Adrenal gland (tissue), 9 donors: ENCODE measurements at regions not wholly inside any gene's neighbourhood (a gene's known extent, or its start where the extent isn't known, plus 50 kb on each side); places are given as distances from the start of the nearest gene placed in this dataset.

Experiments used
- DNase-seq, 7 donors: peaks; one replicate each; pipeline ENCODE4 v3.0.0-alpha.2; 2019 to 2020
- H3K27ac ChIP-seq, 5 donors: fragments of 200-600 bp; sonication (generic) in 4 of 5; 1 replicate in 3 of 5; 2 replicates in 2 of 5; pipeline versions ENCODE4 v1.5.1 to v1.8.0; 2016 to 2020; ENCODE audit warnings: mild to moderate bottlenecking in 1 of 5
- H3K27me3 ChIP-seq: fragments of 200-600 bp; 2 replicates; pipeline ENCODE4 v1.8.0; 2021
- H3K36me3 ChIP-seq, 2 donors: fragments of 200-600 bp; replicated peaks in 1 of 2; 1 replicate in 1 of 2; 2 replicates in 1 of 2; pipeline versions ENCODE4 v1.5.1 to v1.8.0; 2018 to 2022
- H3K4me1 ChIP-seq, 2 donors: fragments of 200-600 bp; replicated peaks in 1 of 2; 1 replicate in 1 of 2; 2 replicates in 1 of 2; pipeline versions ENCODE4 v1.5.1 to v1.8.0; 2018 to 2021
- H3K4me3 ChIP-seq, 4 donors: fragments of 200-600 bp; sonication (generic) in 3 of 4; one replicate each; pipeline ENCODE4 v1.5.1; 2016 to 2018
- H3K9me3 ChIP-seq, 3 donors: fragments of 200-600 bp; sonication (generic) in 1 of 3; replicated peaks in 1 of 3; 1 replicate in 2 of 3; 2 replicates in 1 of 3; pipeline versions ENCODE4 v1.5.1 to v1.8.0; 2016 to 2021
- POLR2A ChIP-seq, 2 donors: fragments of 450-650 bp; IDR thresholded peaks; one replicate each; pipeline ENCODE4 v1.6.1; 2017; ENCODE audit warnings: antibody characterized with exemption in 2 of 2, mild to moderate bottlenecking in 2 of 2, moderate library complexity in 1 of 2
- WGBS, 4 donors: extraction: QIAGEN DNeasy Blood & Tissue Kit in 2 of 4; methylation state at CpG; one replicate each; pipeline versions ENCODE4 v1.1.5 to v1.1.7; 2013 to 2017; 5-methylcytosine and 5-hydroxymethylcytosine counted together
- intact Hi-C, 2 donors: fragments of 100-400 bp; cut with DNase I; formaldehyde crosslinking; loops; one replicate each; pipeline versions ENCODE4 v1.14.1 to v1.15.0; 2022 to 2023
- TF ChIP-seq, protein P1 (sequence below), 6 experiments: fragments of 450-650 bp in 4 of 6; fragments of 200-600 bp in 2 of 6; sonication (generic) in 1 of 6; IDR thresholded peaks; 1 replicate in 5 of 6; 2 replicates in 1 of 6; pipeline versions ENCODE4 v1.5.1 to v1.8.0; 2016 to 2021; ENCODE audit warnings: antibody characterized with exemption in 6 of 6, mild to moderate bottlenecking in 2 of 6, moderate library complexity in 1 of 6
- donor health status: healthy with polysubstance abuse.
- donor health status: Bipolar disorder and iron deficiency.
- donor health status: DM: yes; HTN: yes; CAD: no.
- donor health status: DM: no; HTN: no; CAD: no.
- donor health status: DM: no; HTN: no; CAD: no.

DNA sequence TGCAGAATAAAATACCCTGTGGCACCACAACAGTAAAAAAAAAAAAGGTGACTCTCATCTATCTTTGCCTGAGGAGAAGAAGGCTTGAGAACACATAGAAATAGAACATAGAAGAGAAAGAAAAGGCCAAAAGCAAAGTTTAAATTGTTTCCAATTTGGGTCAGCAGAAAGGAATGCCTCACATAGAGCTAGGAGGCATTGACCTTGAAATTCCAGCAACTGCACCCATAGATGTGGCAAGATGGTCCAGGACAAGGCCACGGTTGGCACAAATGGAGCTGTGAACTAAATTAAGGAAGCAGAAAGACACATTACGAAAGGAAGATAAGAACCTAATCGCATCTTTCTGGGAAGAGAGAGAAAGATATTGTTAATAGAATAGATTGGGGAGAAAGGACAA is 588.3 kb downstream of the LMO4 start:
- TF ChIP-seq, protein P1, sequence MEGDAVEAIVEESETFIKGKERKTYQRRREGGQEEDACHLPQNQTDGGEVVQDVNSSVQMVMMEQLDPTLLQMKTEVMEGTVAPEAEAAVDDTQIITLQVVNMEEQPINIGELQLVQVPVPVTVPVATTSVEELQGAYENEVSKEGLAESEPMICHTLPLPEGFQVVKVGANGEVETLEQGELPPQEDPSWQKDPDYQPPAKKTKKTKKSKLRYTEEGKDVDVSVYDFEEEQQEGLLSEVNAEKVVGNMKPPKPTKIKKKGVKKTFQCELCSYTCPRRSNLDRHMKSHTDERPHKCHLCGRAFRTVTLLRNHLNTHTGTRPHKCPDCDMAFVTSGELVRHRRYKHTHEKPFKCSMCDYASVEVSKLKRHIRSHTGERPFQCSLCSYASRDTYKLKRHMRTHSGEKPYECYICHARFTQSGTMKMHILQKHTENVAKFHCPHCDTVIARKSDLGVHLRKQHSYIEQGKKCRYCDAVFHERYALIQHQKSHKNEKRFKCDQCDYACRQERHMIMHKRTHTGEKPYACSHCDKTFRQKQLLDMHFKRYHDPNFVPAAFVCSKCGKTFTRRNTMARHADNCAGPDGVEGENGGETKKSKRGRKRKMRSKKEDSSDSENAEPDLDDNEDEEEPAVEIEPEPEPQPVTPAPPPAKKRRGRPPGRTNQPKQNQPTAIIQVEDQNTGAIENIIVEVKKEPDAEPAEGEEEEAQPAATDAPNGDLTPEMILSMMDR (IDR thresholded peaks at IDR 0.05) = no peak
- TF ChIP-seq POLR2A (IDR thresholded peaks at IDR 0.05) = no peak
- intact Hi-C loops = no loop called here

DNA sequence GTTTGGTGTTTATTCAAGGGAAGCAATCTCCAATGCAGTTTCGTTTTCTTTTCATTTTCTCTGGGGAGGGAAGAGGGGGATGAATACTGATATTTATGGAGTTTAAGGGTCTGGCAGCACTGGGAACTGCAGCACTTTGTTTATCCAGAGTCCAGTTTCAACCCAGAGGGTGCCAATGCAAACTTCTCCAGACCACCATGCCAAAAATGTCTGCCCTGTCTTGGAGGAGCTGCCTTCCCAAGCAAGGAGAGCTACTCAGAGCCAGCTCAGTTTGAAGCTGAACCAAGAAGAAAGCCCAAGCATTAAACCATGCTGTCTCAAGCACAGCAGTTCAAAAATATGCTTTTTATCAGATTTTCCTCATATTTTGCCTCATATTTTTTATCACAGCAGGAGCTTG is 589.7 kb downstream of the LMO4 start:
- intact Hi-C loops = no loop called here
- H3K4me3 ChIP-seq = no peak overlapping the region
- DNase-seq = no peak

More for the DNA sequence above, 588.3 kb downstream of the LMO4 start:
- Histone ChIP-seq H3K4me3 (no peak overlapping the region), H3K27me3 (no peaks in the 10 kb centered on the region), H3K4me1 (no peaks in the 10 kb centered on the region), H3K27ac (no peak overlapping the region), H3K9me3 (peaks cover 0 to 4% (median 0%) of the 10 kb centered on the region in 3 donors), H3K36me3 (no peaks in the 10 kb centered on the region)
- WGBS, 4 donors = 58 to 70% (median 66%) methylated on average over 3 of the region's 3 CpGs
- no peak for DNase-seq

DNA sequence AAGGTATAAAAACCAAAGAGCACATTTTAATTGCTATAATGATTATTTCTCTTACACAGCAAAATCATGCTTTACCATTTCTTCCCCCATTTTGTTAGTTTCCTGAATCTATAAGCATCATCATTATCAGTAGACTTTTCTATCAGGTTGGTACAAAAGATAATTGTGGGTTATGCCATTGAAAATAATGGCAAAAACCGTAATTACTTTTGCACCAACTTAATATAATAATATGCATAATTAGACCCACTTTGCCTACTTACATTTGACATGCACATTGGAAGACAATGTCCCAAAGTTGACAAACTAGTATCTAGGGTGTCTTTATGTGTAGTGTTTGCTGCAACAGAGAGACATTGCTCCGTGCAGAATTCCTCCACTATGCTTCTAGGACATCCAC is 594.2 kb downstream of the LMO4 start:
- intact Hi-C loops = no loop called here
- H3K9me3 ChIP-seq = no peaks in the 10 kb centered on the region
- H3K27ac ChIP-seq = no peak overlapping the region
- H3K36me3 ChIP-seq = no peaks in the 10 kb centered on the region
- no peaks in the 10 kb centered on the region for H3K4me1 ChIP-seq
- 60 to 98% (median 80%) methylated on average over 2 of the region's 2 CpGs for WGBS, 4 donors
- H3K27me3 ChIP-seq = no peaks in the 10 kb centered on the region
- DNase-seq = no peak
- TF ChIP-seq, protein P1 (IDR thresholded peaks at IDR 0.05) = no peak
- no peak for TF ChIP-seq POLR2A (IDR thresholded peaks at IDR 0.05)
- no peak overlapping the region for H3K4me3 ChIP-seq

More for the DNA sequence above, 589.7 kb downstream of the LMO4 start:
- peaks cover 0 to 2% (median 0%) of the 10 kb centered on the region in 3 donors for H3K9me3 ChIP-seq
- H3K36me3 ChIP-seq = no peaks in the 10 kb centered on the region
- no peak for TF ChIP-seq POLR2A (IDR thresholded peaks at IDR 0.05)
- TF ChIP-seq, protein P1 (IDR thresholded peaks at IDR 0.05) = no peak
- H3K4me1 ChIP-seq = no peaks in the 10 kb centered on the region
- WGBS, 4 donors = 56 to 62% (median 60%) methylated on average over 1 of the region's 1 CpG
- no peak overlapping the region for H3K27ac ChIP-seq
- no peaks in the 10 kb centered on the region for H3K27me3 ChIP-seq

DNA sequence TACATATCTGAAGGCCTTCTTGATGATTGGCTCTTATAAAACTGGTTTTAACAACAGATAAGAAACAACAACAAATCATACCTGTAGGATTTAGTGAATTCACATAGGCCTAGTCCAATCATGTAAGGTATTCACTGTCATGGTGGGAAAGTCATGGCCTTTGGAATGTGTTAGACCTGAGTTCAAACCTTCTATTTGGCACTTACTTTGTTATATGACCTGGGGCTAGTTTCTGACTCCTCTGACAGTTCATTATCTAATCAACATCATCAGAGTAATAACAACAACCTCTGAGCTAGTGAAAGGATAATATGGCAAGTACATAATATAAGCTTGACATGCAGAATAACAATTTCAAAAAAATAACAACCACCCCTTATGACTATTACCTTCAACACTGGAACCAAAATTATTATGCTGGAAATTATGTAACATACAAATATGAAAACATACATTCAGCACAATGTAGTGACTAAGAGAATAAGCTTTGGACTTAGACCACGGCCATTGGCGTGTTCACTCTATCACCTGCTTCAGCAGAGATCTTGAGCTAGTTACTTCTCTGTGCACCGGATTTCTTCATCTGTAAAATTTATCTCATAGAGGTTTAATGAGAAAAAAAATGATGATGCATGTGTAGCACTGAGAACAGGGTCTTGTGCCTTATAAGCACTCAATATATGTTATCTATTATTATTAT is 597.6 kb downstream of the LMO4 start:
- H3K27me3 ChIP-seq = no peaks in the 10 kb centered on the region
- intact Hi-C loops = no loop called here
- no peak for TF ChIP-seq POLR2A (IDR thresholded peaks at IDR 0.05)
- TF ChIP-seq, protein P1 (IDR thresholded peaks at IDR 0.05) = no peak
- H3K9me3 ChIP-seq = no peaks in the 10 kb centered on the region
- 90 to 95% (median 93%) methylated on average over 3 of the region's 3 CpGs for WGBS, 4 donors
- H3K4me3 ChIP-seq = no peak overlapping the region
- no peaks in the 10 kb centered on the region for H3K4me1 ChIP-seq
- H3K27ac ChIP-seq = no peak overlapping the region
- no peaks in the 10 kb centered on the region for H3K36me3 ChIP-seq
- no peak for DNase-seq
